ENCODE measurements at regions not wholly inside any gene's neighbourhood (a gene's known extent, or its start where the extent isn't known, plus 50 kb on each side); places are given as distances from the start of the nearest gene placed in this dataset.

DNA sequence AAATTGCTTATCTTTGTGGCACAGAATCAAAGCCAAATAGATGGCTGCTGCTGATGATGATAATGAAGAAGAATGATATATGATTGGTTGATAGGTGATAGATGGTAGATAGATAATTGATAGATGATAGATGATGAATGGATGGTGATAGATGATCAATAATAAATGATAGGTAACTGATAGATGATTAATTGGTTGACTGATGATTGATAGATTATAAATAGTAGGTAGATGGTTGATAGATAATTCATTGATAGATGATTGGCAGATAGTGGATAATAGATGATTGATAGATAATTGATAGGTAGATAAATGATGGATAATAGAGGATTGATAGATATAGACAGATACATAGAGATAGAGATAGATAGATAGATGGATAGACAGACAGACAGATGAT is 430.2 kb downstream of the EIPR1 start:
- Histone ChIP-seq H3K4me1 (ENCODE audit: control insufficient read depth, insufficient read depth, low read length) (no peaks in the 10 kb centered on the region), H3K9ac (ENCODE audit: low read length) (no peak overlapping the region), H3K36me3 (ENCODE audit: control insufficient read depth, insufficient read depth, low read length) (no peaks in the 10 kb centered on the region), H3K27ac (ENCODE audit: low read depth, low read length) (no peak overlapping the region), H3K27me3 (ENCODE audit: control insufficient read depth, insufficient read depth, low read length) (no peaks in the 10 kb centered on the region), H3K4me3 (ENCODE audit: low read length) (no peak overlapping the region)

DNA sequence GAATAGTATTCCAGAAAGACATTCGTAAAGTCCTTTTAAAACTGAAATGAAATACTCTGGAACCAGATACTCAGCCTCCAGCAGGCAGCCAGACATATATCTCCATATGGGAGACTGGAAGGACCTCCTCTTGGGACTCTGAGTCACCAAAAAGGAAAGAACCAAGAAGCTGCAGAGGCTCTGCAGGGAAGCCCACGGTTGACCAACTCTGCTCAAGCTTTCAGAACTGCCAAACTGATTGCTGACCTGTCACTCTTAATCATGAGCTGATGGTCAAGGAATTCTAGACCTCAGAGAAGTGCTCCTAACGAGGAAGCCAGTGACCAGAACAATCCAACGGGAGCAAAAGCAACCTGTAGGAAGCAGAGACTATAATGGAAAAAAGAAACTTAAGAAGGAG is 434.7 kb downstream of the EIPR1 start:
- Histone ChIP-seq H3K36me3 (ENCODE audit: control insufficient read depth, insufficient read depth, low read length) (no peaks in the 10 kb centered on the region), H3K27me3 (ENCODE audit: control insufficient read depth, insufficient read depth, low read length) (no peaks in the 10 kb centered on the region), H3K4me3 (ENCODE audit: low read length) (no peak overlapping the region), H3K4me1 (ENCODE audit: control insufficient read depth, insufficient read depth, low read length) (no peaks in the 10 kb centered on the region), H3K27ac (ENCODE audit: low read depth, low read length) (no peak overlapping the region), H3K9ac (ENCODE audit: low read length) (no peak overlapping the region)

DNA sequence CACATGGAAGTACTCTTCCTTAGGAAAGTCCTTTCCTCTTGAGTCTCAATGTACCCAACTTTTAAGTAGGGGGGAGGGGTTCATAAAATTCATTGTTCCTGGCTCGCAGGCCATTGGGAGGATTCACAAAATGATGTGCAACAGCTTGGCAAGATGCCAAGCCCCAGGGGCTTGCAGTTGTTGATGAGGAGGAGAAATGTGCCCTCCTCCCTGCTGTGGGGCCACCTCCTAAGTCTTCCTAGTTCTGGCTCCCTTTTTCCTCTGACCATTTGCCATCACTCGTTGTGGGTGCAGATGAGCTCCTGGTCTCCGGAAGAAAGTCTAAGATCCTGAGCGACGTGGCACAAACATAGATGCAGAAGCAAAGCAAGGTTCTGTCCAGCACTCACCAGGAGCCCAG is 435.4 kb downstream of the EIPR1 start:
- H3K36me3 ChIP-seq (ENCODE audit: control insufficient read depth, insufficient read depth, low read length) = no peaks in the 10 kb centered on the region
- H3K27me3 ChIP-seq (ENCODE audit: control insufficient read depth, insufficient read depth, low read length) = no peaks in the 10 kb centered on the region
- H3K9ac ChIP-seq (ENCODE audit: low read length) = no peak overlapping the region
- no peak overlapping the region for H3K4me3 ChIP-seq (ENCODE audit: low read length)
- no peaks in the 10 kb centered on the region for H3K4me1 ChIP-seq (ENCODE audit: control insufficient read depth, insufficient read depth, low read length)
- H3K27ac ChIP-seq (ENCODE audit: low read depth, low read length) = no peak overlapping the region

DNA sequence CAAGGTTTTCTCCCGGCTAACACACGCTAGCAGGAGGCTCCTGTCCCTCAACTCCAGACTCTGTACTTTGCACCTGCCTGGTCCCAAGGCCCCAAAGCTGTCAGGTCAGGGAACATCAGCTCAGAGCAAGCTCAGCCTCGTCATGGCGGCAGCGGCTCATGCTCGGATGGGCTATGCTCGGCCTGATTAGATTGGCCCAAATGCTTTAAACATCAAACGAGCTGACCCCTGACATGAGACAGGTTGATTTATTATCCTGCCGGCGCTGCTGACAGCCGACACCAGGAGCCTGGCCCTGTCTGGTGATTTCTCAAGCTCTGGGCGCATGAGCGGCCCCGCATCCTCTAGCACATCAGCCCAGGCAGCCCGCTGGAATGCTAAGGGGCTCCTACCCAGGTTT is 436.4 kb downstream of the EIPR1 start:
- H3K9ac ChIP-seq (ENCODE audit: low read length) = no peak overlapping the region
- no peak overlapping the region for H3K4me3 ChIP-seq (ENCODE audit: low read length)
- no peaks in the 10 kb centered on the region for H3K36me3 ChIP-seq (ENCODE audit: control insufficient read depth, insufficient read depth, low read length)
- H3K4me1 ChIP-seq (ENCODE audit: control insufficient read depth, insufficient read depth, low read length) = no peaks in the 10 kb centered on the region
- H3K27ac ChIP-seq (ENCODE audit: low read depth, low read length) = no peak overlapping the region
- no peaks in the 10 kb centered on the region for H3K27me3 ChIP-seq (ENCODE audit: control insufficient read depth, insufficient read depth, low read length)

DNA sequence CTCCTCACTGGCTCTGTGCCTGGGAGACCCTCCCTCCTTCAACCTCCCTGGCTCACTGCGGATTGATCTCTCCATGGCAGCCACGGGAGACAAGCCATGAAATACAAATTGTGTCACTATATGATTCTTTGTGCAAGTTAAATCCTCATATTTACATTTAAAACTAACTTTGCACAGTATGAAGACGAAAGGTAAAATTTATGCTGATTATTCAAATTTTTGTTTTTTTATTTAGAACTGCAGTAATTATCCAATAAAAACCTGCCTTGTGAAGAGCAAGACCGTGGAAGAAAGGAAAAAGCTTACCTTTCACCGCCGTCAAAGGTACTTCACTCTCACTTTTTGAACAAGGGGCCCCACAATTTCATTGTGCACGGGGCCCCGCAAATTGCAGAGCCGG is 436.9 kb downstream of the EIPR1 start:
- Histone ChIP-seq H3K27me3 (ENCODE audit: control insufficient read depth, insufficient read depth, low read length) (no peaks in the 10 kb centered on the region), H3K27ac (ENCODE audit: low read depth, low read length) (no peak overlapping the region), H3K9ac (ENCODE audit: low read length) (no peak overlapping the region), H3K4me3 (ENCODE audit: low read length) (no peak overlapping the region), H3K4me1 (ENCODE audit: control insufficient read depth, insufficient read depth, low read length) (no peaks in the 10 kb centered on the region), H3K36me3 (ENCODE audit: control insufficient read depth, insufficient read depth, low read length) (no peaks in the 10 kb centered on the region)

DNA sequence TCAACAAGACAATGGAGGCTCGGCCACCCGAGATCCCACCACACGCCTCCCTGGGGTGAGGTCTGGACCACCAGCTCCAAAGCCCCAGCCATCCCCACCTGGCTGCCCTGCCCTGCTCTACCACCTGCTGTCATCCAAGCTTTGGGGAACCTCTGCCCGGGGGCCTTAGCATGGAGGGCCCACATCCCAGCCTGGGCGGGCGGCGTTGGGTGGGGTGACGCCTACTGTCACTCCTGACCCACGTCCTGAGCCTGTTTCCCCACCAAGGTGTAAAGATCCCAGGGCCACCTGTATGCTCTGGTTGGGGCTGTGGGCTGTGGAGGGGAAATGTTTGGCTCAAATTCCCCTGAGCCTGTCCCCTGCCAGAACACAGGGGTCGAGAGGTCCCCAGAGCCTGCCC is 437.6 kb downstream of the EIPR1 start:
- no peaks in the 10 kb centered on the region for H3K4me1 ChIP-seq (ENCODE audit: control insufficient read depth, insufficient read depth, low read length)
- no peaks in the 10 kb centered on the region for H3K36me3 ChIP-seq (ENCODE audit: control insufficient read depth, insufficient read depth, low read length)
- H3K4me3 ChIP-seq (ENCODE audit: low read length) = no peak overlapping the region
- no peak overlapping the region for H3K9ac ChIP-seq (ENCODE audit: low read length)
- no peaks in the 10 kb centered on the region for H3K27me3 ChIP-seq (ENCODE audit: control insufficient read depth, insufficient read depth, low read length)
- no peak overlapping the region for H3K27ac ChIP-seq (ENCODE audit: low read depth, low read length)

DNA sequence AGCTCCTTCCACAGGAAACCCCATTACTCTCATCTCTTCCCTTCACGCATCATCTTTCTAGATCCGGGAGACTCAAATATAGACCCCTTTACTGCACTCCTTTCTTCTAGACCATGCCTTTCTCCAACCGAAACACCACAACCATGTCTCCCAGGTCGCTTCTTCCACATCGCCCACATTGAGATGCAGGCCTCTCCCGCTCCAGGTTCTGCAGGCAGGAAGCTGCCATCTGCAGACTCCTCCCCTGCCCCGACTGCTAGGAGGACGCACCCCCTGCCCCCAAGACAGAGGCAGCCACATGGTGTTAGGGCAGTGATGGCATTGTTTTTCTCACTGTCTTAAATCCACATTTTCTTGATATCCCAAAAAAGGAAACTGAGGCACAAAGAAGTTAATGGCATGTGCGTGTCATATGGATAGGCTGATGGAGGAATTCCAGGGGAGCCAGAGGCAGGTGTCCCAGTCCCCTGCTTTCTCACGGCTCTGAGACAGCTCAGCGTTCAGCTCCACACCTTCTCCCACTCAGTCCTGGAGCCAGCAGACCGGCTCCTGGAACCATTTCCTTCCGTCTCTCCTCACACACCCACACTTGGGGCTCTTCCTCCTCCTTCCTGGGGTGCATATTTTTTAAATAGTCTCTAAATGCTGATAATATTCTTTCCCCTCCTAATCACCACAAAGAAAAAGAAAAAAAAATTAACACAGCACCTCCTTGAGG is 438.4 kb downstream of the EIPR1 start:
- Histone ChIP-seq H3K27ac (ENCODE audit: low read depth, low read length) (no peak overlapping the region), H3K9ac (ENCODE audit: low read length) (no peak overlapping the region), H3K36me3 (ENCODE audit: control insufficient read depth, insufficient read depth, low read length) (no peaks in the 10 kb centered on the region), H3K4me3 (ENCODE audit: low read length) (no peak overlapping the region), H3K27me3 (ENCODE audit: control insufficient read depth, insufficient read depth, low read length) (no peaks in the 10 kb centered on the region), H3K4me1 (ENCODE audit: control insufficient read depth, insufficient read depth, low read length) (no peaks in the 10 kb centered on the region)

DNA sequence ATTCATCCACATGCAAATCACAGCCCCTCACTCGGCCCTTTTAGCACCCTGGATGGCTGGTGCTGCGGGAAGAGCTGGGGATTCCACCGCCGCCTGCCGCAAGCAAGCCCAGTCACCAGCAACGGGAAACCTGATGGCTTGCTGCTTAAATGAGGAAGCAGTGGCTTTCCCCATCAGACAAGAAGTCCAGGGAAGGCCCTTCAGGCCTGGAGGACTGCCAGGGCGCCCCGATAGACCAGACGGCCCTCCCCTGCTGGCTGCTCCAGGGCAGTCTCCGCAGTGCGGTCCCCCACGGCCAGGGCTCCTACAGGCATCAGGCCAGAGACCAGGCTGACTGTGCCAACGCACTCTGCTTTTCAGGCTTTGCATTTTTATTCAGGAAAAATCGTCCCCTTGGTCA is 439.1 kb downstream of the EIPR1 start:
- Histone ChIP-seq H3K27ac (ENCODE audit: low read depth, low read length) (no peak overlapping the region), H3K27me3 (ENCODE audit: control insufficient read depth, insufficient read depth, low read length) (no peaks in the 10 kb centered on the region), H3K4me3 (ENCODE audit: low read length) (no peak overlapping the region), H3K9ac (ENCODE audit: low read length) (no peak overlapping the region), H3K36me3 (ENCODE audit: control insufficient read depth, insufficient read depth, low read length) (no peaks in the 10 kb centered on the region), H3K4me1 (ENCODE audit: control insufficient read depth, insufficient read depth, low read length) (no peaks in the 10 kb centered on the region)

DNA sequence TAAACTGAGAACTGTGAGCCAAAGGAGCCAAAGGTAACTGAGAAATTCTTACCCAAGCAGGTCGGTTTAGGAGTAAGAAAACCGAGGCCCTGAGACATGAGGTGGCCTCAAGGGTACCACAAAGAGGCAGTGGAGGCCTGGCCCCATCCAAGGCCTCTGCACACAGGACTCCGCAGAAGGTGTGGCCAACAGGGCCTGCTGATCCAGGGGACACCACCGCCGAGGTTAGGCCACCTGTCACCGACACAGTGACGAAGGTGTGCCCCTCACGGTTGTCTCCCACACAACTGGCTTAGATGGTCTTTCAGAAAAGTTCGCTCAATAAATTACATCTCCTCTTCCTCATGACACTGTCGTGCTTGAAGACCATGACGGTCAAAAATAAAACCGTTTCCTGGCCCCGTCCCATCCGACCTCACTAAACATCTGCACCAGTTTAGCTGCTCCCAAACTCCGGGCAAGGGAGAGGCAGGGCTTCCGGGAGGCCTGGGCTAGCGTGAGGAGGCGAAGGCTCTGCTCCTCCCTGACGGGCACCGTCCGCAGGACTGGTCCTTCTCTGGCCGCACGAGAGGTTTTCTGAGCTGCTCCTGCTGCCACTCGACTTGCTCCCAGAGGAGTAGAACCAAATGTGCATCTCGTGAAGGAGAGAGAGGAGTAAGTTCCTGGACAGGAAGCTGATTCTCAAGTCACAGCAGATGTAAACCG is 442.0 kb downstream of the EIPR1 start:
- no peaks in the 10 kb centered on the region for H3K4me1 ChIP-seq (ENCODE audit: control insufficient read depth, insufficient read depth, low read length)
- no peak overlapping the region for H3K9ac ChIP-seq (ENCODE audit: low read length)
- no peak overlapping the region for H3K4me3 ChIP-seq (ENCODE audit: low read length)
- no peaks in the 10 kb centered on the region for H3K27me3 ChIP-seq (ENCODE audit: control insufficient read depth, insufficient read depth, low read length)
- no peak overlapping the region for H3K27ac ChIP-seq (ENCODE audit: low read depth, low read length)
- H3K36me3 ChIP-seq (ENCODE audit: control insufficient read depth, insufficient read depth, low read length) = no peaks in the 10 kb centered on the region

DNA sequence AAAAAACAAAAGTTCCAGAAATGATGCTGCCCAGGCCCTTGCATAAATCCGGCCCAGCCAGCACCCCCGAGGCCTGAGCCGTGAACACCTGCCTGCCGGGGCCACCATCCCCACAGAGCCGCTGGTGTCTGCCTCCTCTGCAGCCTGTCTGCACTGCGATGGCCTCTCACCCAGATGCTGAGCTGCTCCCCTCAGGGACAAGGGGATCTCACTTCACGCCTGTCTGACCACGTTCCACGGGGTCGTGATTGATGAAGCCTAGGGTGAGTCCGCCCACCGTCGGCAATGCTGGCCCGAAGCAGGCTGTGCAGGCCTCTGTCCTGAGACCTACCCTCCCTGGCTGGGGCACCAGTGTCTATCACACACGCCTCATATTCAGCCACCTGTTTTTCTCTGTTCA is 444.2 kb downstream of the EIPR1 start:
- Histone ChIP-seq H3K4me3 (ENCODE audit: low read length) (no peak overlapping the region), H3K4me1 (ENCODE audit: control insufficient read depth, insufficient read depth, low read length) (no peaks in the 10 kb centered on the region), H3K27ac (ENCODE audit: low read depth, low read length) (no peak overlapping the region), H3K36me3 (ENCODE audit: control insufficient read depth, insufficient read depth, low read length) (no peaks in the 10 kb centered on the region), H3K27me3 (ENCODE audit: control insufficient read depth, insufficient read depth, low read length) (no peaks in the 10 kb centered on the region), H3K9ac (ENCODE audit: low read length) (no peak overlapping the region)

DNA sequence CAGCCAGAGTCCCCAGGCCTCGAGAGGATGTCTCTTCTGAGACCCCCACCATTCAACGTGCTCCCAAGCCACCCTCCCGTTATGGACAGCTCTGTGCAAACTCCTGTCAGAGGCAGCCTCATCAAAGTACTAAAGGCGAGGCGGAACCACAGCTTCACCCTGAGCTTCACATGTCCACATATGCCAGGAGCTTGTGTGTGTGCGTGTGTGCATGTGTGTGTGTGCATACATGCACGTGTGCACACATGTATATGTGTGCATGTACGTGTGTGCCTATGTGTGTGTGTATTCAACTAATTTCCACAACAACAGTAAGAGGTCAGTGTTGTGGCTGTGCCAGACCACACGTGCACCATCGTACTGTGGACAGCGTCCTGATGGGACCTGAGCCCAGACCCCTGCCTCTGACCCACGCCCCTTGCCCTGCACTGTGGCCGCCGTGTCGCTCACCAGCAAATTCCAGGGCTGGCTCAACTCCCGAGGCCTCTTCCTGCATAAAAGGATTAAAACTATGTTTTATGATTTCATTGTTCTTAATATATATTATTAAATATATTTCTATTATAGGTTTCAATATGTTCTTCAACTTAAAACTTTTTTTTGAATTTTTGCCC is 444.8 kb downstream of the EIPR1 start:
- no peaks in the 10 kb centered on the region for H3K36me3 ChIP-seq (ENCODE audit: control insufficient read depth, insufficient read depth, low read length)
- H3K27me3 ChIP-seq (ENCODE audit: control insufficient read depth, insufficient read depth, low read length) = no peaks in the 10 kb centered on the region

DNA sequence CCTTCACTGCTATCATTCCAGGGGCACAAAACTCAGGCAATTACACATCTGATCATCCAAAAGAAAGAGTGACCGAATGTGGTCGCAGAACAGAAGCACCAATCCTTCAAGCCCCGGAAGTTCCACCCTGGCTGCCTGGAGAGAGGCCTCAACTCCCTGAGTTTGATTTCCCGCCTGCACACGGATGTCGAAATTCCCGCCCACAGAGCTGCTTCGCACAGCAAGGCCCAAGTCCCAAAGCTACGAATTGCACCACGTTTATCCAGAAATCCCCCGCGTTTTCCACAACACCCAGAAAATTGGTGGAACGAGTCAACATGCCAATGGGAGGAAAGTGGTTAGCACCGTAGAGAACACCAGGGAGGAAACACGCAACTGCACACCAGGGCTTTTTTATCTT is 445.4 kb downstream of the EIPR1 start:
- Histone ChIP-seq H3K4me1 (ENCODE audit: control insufficient read depth, insufficient read depth, low read length) (no peaks in the 10 kb centered on the region), H3K4me3 (ENCODE audit: low read length) (no peak overlapping the region), H3K27ac (ENCODE audit: low read depth, low read length) (no peak overlapping the region), H3K9ac (ENCODE audit: low read length) (no peak overlapping the region), H3K36me3 (ENCODE audit: control insufficient read depth, insufficient read depth, low read length) (no peaks in the 10 kb centered on the region), H3K27me3 (ENCODE audit: control insufficient read depth, insufficient read depth, low read length) (no peaks in the 10 kb centered on the region)

More for the DNA sequence above, 444.8 kb downstream of the EIPR1 start:
- H3K4me3 ChIP-seq (ENCODE audit: low read length) = no peak overlapping the region
- no peaks in the 10 kb centered on the region for H3K4me1 ChIP-seq (ENCODE audit: control insufficient read depth, insufficient read depth, low read length)
- no peak overlapping the region for H3K27ac ChIP-seq (ENCODE audit: low read depth, low read length)
- H3K9ac ChIP-seq (ENCODE audit: low read length) = no peak overlapping the region
